Tongue (tissue), 1 donor: ENCODE measurements at regions not wholly inside any gene's neighbourhood (a gene's known extent, or its start where the extent isn't known, plus 50 kb on each side); places are given as distances from the start of the nearest gene placed in this dataset.
"Not testable (repeated sequence)": the region's sequence is repeated elsewhere in the genome, so short reads cannot be mapped to it uniquely, and the experiment has no call there.

Source experiments
- DNase-seq: peaks from one replicate; pipeline ENCODE4 v3.0.0-alpha.2; 2015

DNA sequence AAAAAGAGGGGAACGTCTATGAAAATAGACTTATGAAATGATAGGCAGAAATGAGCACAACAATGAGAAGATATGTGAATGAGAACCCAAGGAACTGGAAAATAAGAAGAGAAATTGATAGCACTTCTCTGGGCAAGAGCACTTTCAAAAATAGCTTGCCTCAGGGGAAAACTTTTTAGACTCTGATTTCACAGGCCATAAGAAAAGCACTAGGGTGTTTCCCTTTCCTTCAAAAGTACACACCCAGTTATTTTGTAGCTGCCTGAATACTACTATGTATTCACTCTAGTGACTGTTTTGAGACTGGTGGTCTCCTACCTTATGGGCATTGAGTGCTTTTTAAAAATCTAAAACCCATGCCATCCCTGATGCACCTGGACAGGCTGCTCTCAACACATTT is 172.3 kb upstream of the SOX6 start:
- no peak for DNase-seq

DNA sequence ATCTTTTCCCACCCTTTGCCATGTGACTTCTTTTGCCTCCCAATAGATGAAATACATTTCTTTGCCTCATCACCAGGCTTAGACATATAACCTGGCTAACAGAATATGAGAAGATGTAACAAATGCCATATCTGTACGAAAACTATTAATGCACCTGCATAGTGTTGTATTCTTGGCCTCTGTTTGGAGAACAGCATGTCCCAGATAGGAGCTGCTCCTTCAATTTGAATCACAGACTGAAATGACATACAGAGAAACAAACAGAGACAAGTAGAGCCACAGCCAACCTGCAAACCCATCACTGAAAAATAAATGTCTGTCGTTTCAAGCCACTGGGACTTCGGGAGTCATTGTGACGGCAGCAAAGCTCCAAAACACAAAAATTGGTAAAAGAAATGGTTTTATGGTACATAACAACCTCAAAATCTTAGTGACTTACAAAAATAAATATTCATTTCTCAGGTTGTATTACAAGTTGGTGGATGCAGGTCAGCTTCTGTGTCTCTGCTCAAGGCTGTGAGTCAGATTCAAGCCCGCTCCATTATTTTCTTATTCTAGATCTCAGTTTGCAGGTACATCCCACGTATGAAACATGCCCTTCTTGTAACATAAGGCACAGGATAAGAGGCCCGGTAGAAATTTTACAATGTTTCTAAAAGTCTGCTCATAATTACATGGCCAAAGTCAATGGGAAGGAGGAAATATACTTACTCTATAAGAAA is 171.3 kb upstream of the SOX6 start:
- DNase-seq, result no peak

DNA sequence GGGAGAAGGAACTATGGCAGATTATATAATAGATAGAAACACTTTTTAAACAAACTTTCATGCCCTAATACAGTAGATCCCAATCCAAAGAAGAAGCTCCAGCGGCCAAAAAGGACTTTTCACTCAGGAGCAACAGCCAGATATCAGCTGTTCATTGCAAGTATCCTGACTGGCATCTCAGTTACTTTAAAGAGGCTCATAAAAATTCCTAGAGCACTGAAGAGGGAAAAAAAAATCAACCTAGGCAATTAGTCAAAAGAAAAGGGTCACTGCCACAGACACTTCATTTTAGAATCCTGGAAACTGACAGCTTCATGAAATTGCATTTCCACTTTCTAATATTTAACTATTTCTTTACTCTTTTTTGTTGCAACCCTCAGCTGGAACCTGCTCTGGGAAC is 170.6 kb upstream of the SOX6 start:
- no peak for DNase-seq

DNA sequence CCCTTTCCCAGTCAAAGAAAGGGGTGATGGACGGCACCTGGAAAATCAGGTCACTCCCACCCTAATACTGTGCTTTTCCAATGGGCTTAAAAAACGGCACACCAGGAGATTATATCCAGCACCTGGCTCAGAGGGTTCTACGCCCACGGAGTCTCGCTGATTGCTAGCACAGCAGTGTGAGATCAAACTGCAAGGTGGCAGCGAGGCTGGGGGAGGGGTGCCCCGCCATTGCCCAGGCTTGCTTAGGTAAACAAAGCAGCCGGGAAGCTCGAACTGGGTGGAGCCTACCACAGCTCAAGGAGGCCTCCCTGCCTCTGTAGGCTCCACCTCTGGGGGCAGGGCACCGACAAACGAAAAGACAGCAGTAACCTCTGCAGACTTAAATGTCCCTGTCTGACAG is 164.4 kb upstream of the SOX6 start:
- DNase-seq, result not testable (repeated sequence)

DNA sequence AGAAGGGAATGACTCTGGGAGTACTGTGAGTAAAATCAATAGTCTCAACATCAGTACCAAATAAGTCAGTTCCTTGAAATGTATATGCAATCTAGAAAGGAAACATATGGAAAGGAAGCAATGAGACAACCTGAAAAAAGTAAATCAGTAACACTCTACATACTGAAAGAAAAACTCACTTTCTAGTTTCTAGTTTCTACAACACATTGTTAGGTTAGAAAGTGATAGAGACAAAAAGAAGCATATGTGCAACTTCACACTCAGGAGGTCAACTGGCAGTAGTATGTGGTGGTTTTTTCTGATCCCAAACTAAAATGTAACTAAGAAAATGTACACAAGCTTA is 156.5 kb upstream of the SOX6 start:
- no peak for DNase-seq

DNA sequence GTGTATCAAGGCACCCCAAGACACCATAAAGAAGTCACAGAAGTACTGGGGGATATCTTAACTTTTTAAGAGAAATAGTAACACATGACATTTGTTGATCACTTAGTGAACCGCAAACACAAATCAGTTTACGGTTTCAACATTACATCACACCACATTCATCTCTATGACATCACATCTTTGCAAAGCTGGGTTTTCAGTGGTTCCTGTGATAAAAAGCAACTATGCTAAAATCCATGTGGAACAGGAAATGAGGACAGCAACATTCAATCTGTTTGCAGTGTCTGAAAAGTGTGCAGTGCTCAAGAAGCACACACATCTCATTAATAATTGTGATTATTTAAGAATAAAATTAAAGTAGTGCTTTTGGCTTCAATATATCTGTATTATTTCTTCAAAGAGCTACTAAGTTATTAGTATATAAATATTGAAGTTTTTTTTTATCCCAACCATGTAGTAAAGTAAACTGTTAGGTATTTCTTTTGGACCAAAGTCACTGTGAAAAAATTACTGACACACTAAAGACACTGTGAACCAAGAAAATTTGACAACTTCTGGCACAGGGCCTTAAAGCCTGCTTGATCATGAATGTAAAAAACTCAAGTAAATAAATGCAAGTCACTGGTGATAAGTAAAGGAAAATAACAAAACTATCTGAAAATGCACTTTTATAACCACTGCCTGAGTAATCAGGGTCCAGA is 156.0 kb upstream of the SOX6 start:
- DNase-seq, result no peak

DNA sequence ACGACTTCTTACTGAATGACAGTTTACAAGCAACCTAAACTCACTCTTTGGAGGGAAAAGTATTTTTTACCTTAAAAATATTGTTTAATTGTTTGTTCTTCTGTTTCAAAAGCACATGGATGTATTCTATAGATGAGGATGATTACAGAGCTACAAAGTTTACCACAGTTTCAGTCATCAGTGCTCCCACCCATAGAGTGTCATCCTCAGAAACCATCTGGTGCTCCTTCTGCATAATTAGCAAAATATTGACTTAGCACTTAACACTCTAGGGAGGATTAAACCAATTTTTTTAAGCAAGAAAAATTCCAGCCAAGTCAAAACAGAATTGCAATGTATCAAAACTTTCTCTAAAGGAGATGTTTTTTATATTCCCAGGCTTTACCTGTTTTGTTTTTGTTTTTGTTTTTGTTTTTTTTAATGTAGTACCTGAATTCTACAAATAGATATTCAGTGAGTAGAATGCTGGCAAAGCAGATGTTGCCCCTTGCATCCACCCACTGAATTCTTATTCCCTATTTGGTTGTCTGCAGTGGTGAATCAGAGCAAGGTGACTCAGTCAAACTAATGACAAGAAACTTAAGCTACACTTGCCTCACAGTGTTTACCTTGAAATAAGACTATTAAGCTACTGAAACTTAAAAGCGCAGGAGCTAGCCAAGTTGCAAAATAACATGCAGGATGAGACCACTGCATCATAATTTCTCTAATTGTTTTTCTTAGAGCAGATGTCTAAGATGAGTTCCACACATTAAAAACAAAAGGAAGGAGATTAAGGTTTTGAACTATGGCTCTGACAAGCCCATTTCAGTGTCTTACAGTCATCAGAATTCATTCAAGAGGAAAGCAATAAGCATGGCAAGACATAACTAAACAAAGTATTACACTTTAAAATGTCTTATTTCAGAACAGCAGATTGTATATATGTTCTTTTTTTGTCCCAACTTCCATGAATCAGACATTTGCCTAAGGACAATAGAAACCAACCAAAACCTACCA is 155.1 kb upstream of the SOX6 start:
- DNase-seq, result no peak

DNA sequence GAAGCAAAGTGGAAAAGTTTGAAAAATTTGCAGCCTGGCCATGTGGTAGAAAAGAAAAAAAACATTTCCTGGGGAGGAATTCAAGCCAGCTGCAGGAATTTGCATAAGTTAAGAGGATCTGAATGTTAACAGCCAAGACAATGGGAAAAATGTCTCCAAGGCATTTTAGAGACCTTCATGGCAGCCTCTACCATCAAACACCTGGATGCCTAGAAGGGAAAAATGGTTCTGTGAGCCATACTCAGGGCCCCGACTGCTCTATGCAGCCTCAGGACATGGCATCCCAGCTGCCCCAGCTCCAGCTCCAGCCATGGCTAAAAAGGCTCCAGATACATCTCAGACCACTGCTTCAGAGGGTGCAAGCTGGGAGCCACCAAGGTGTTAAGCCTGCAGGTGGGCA is 149.1 kb upstream of the SOX6 start:
- DNase-seq, result no peak

DNA sequence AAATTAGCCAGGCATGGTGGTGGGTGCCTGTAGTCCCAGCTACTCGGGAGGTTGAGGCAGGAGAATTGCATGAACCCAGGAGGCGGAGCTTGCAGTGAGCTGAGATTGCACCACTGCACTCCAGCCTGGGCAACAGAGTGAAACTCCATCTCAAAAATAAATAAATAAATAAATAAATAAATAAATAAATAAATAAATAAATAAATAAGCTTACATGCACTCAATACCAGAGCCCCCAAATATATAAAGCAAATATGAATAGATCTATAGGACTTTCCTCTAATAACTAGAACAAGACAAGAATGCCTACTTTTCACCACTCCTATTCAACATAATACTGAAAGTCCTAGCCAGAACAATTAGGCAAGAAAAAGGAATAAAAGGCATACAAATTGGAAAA is 147.5 kb upstream of the SOX6 start:
- DNase-seq, result not testable (repeated sequence)

DNA sequence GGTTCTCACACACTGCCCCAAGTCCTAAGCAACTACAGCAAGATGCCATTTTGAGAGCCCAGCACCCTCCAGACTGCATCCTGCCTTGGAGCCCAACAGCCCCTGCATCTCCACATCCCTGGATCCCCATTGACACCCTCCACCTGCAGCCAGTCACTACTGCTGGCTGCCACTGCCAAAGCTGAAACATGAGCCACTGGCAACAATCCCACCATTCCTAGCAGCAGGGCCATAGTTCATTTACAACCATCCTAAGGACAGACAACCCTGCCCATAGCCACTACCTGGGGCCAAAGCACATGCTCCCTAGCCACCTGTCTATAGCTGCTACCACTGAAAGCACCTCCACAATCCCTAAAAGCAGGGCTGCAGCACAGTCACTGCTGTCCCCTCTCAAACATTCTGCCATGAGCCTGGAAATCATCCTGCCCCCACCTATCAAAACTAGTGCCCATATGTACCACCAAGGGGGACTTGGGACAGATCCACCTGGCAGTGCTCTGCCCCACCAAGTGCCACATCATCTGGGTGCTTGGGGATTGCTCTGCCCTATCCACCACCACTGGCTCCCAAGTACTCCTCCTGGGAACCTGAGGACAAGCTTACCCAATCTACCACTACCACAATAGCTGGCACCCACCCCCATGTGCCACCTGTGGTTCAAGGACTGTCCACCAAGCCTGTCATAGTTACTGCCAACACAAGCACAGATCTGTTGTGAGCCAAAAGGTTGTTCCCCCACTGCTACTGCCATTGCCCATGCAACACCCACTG is 138.8 kb upstream of the SOX6 start:
- DNase-seq, result no peak

DNA sequence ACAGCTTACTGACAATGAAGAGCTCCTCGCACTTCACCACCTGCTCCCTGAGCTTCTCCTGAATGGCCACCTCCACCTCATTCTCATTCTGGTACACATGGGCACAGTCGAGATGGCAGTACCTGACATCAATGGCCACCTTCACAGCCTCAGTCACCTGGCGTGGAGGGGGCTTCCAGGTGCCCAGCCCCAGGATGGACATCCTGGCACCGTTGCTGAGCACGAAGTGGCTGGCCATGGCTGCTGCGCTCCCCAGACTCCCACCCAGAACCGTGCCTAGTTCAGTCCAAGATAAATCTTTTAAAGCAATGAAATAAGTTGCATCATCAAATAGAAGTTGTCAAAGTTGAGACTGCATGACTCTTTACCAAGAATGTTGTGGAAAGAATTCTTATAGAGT is 128.1 kb upstream of the SOX6 start:
- no peak for DNase-seq

DNA sequence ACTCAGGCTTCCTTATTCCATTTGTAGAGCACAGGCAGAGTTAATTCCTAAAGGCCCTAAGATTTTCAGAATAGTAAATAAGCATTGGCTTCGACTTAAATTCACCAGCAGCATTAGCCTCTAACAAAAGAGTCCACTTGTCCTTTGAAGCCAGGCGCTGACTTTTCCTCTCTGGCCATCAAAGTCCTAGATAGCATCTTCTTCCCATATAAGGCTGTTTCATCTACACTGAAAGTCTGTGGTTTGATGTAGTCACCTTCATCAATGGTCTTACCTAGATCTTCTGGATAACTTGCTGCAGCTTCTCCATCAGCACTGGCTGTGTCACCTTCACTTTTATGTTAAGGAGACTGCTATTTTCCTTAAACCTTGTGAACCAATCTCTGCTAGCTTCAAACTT is 118.3 kb upstream of the SOX6 start:
- DNase-seq, result no peak

DNA sequence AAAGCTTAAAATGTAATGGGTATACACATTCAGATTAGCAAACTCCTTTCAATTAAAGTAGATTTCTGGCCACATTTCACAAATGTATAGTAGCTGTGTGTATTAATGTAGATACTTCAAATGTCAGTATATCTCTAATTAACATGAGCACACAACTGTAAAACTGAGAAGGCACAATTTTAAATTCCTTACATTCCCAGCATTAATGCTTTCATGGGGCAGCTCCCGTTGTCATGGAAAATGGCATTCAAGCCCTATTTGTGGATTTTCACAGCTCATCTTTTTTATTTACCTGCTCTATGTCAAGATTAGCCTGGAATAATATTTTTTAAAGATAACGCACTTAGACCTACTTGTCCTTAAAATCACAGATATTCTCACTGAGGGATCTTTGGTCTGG is 113.6 kb upstream of the SOX6 start:
- no peak for DNase-seq

DNA sequence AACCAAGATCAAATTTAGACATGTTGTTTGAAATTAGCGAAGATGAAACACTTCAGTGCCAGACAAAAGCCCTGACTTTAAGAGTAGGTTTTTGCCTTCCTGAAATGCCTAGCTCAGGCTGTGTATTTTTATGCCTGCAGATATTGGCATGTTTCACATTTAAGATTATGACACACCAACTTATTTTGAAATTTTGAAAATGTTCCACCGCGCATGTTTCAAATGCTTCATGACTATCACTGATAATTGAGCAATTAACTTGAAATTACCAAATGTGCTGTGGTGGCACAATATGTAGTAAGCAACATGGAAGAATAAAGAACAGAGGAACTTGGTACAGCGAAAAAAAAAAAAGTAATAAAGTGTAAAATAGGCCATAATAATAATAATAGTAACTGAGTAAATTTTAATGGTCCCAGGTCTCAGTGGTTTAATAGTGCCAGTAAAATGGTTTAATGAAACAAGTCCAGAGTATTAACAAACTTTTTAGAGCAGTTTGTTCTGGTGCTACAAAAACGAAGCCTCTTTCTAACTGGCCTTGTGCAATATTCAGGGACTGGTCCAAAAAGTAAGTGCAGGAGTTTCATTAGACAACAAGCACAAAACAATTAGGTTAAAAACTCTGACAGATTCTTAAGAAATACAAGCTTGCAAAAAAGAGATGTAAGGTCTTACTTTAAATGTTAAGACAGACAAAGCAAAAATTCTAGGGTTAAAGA is 112.5 kb upstream of the SOX6 start:
- no peak for DNase-seq

DNA sequence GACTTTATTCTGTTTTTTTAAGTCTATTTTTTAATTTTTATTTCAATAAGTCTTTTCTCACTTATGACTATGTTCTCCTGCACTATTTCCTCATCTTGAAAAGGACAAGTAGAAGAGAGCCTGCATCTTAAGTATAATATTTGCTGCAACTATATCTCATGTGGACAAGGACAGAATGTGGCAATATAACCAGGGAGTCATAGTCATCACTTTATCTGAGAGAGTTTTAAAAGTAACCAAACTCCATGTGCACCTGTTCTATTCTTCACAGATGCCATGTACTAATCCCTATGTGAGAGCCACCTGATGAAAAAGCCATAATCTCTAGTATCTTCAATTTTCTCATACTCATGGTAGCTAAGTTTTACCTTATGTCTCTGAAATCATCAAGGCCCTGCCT is 104.2 kb upstream of the SOX6 start:
- no peak for DNase-seq

DNA sequence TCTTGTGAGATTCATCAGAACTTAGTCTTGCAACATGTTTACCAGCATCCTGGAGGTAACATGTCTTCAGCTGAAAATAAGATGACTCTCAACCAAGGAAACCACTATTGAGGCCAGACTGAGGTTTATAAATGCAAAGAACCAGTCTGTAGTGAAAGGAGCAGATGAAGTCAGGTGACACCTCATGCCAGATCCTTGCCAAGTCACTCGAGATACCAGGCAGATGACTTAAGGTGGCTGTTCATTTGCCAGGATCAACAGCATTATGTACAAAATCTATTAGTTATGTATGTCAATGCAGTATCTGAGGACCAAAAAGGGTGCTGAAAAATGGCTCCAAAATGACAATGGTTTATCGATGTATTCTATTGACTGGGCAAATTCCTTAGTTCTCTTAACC is 100.0 kb upstream of the SOX6 start:
- DNase-seq, result no peak

DNA sequence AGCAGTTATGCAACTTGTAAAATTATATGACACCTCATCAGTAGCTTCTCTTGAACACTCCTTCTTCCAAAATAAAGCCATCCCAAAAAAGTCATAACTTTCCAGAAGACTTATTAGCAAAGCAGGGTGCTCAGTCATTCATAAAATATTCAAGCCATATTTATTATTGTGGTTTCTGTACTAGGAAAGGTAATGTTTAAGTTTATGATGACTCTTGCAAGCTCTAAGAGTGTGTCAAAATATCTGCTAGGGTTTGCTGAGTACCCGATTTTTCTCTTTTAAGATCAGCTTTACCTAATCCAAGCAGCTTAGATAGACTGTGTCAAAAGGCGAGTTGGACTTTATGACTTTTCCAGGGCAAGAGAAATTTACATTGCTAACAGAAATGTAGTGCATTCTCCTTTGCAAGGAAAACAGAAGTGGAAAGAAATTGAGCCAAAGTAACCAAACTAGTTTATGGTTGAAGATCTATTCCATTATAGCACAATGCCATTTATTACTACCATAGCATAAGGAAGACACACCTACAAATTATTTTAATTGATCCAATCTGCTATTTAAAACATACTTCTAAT is 98.0 kb upstream of the SOX6 start:
- DNase-seq, result no peak

DNA sequence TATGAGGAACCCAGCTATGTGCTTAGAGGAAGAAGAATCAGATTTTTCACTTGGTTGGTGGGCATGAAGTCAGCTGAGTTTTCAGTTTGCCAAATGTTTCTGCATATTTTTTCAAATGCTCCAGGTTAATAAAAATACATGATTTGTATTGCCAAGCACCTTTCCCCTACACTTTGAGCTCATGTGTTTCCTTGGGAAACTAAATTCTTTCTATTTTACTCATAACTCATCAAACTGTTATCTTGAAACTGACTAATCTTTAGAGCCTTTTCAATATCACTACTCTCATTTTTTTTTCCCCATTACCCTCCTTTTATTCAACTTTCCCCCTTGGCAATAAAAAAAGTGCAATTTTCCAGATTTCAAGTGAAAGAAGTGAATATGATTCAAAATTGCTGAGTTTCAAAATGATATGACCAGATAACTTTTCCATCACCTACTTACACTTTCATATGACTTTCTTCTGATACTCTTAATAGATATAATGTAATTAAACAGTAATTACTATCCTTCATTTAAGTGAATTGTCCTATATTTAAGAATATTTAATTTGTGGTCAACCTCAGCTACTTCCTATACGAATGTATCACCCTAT is 91.9 kb upstream of the SOX6 start:
- DNase-seq, result no peak

DNA sequence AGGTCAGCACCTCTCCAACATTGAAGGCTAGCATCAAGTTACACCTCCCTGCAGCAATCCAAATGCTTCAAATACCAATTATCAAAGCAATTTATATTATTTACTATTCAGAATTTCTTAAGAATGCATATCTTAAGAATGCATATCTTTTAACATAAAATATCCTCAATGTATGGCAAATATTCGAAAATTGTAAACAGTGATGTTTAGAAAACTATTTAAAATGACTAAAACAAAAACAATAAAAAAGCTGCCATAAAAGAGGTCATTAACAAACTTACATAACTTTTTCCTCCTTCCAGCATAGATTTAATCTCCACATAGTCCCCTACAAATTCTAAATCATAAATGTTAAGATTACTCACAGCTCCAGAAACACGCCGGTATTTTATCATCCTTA is 85.1 kb upstream of the SOX6 start:
- no peak for DNase-seq

DNA sequence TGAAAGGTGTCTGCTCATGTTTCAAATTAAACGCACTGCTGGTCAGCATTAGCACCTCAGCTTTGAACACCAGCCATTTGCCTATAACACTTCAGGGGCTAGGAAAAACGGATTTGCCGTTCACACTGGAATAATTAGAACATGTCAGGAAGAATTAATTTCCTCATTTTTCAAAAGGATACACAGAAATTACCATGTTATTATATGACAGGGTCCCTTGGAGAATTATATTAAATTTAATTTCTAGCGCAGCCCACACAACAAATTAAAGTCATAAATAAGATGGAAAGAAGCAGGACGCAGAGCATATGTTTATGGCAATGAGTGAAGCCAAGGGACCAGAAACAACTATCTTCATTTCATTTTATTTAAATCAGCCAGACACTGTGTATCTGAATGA is 83.8 kb upstream of the SOX6 start:
- DNase-seq, result no peak

DNA sequence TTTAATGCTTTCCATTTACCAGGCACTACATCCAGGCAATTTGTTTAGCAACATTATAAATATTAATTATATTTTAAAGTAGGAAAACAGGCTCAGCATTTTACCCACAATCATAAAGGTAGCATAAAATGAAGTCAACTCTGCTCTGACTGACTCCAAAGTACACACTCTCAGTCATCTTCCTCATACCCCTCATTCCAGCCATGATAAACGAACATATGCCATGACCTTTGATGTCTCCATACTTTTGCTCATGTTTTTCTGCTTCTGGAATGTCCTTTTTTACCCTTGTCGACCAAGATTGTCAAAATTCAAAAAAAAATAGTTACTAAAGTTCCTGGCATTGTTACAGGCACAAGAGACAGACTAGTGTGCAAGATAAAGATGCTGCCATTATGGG is 77.7 kb upstream of the SOX6 start:
- no peak for DNase-seq
